ENCODE measurements at regions not wholly inside any gene's neighbourhood (a gene's known extent, or its start where the extent isn't known, plus 50 kb on each side); places are given as distances from the start of the nearest gene placed in this dataset.

- CTCF ChIA-PET = no interaction called here
- H3K27ac ChIP-seq = no peak overlapping the region
- POLR2A ChIA-PET (ENCODE audit: low non-redundant PET) = interaction anchor here (0.6 to 1.1 kb wide), 3 partner anchors 18 to 60 kb away, joined by 3 read pairs; partner anchors contain the start of gene CHD2
- no peak for DNase-seq (ENCODE audit: low spot score)
- TF ChIP-seq CTCF (conservative IDR thresholded peaks at IDR 0.05; ENCODE audit: low read depth) = no peak
These were observed 60.0 kb upstream of the CHD2 start for GRCh38 chr15:92840149-92840548.

GRCh38 chr15:92843326-92843725 lies 56.8 kb upstream of the CHD2 start:
- TF ChIP-seq CTCF (conservative IDR thresholded peaks at IDR 0.05; ENCODE audit: low read depth) = no peak
- H3K27ac ChIP-seq = no peak overlapping the region
- CTCF ChIA-PET = no interaction called here
- DNase-seq (ENCODE audit: low spot score) = no peak
- POLR2A ChIA-PET (ENCODE audit: low non-redundant PET) = no interaction called here

GRCh38 chr15:92843814-92844213 lies 56.3 kb upstream of the CHD2 start:
- no peak overlapping the region for H3K27ac ChIP-seq
- TF ChIP-seq CTCF (conservative IDR thresholded peaks at IDR 0.05; ENCODE audit: low read depth) = no peak
- CTCF ChIA-PET = interaction anchor here (0.6 kb wide), 1 partner anchor 438 kb away, joined by 5 read pairs; no protein-coding TSS in a partner anchor
- DNase-seq (ENCODE audit: low spot score) = no peak
- POLR2A ChIA-PET (ENCODE audit: low non-redundant PET) = no interaction called here

- CTCF ChIA-PET = no interaction called here
- TF ChIP-seq CTCF (conservative IDR thresholded peaks at IDR 0.05; ENCODE audit: low read depth) = no peak
- POLR2A ChIA-PET (ENCODE audit: low non-redundant PET) = no interaction called here
- H3K27ac ChIP-seq = no peak overlapping the region
- DNase-seq (ENCODE audit: low spot score) = peak; percentile 32
These were observed 55.0 kb upstream of the CHD2 start for GRCh38 chr15:92845126-92845508.

GRCh38 chr15:92846741-92847140 lies 53.4 kb upstream of the CHD2 start:
- TF ChIP-seq CTCF (conservative IDR thresholded peaks at IDR 0.05; ENCODE audit: low read depth) = no peak
- no peak for DNase-seq (ENCODE audit: low spot score)
- POLR2A ChIA-PET (ENCODE audit: low non-redundant PET) = no interaction called here
- CTCF ChIA-PET = interaction anchor here (1.0 kb wide), 1 partner anchor 9 kb away, joined by 4 read pairs; no protein-coding TSS in a partner anchor
- no peak overlapping the region for H3K27ac ChIP-seq

- no peak overlapping the region for H3K27ac ChIP-seq
- DNase-seq (ENCODE audit: low spot score) = no peak
- ChIA-PET CTCF (no interaction called here), POLR2A (ENCODE audit: low non-redundant PET) (no interaction called here)
- no peak for TF ChIP-seq CTCF (conservative IDR thresholded peaks at IDR 0.05; ENCODE audit: low read depth)
These were observed 52.3 kb upstream of the CHD2 start for GRCh38 chr15:92847841-92848240.

- H3K27ac ChIP-seq = no peak overlapping the region
- no peak for TF ChIP-seq CTCF (conservative IDR thresholded peaks at IDR 0.05; ENCODE audit: low read depth)
- POLR2A ChIA-PET (ENCODE audit: low non-redundant PET) = interaction anchor here (0.6 kb wide), 1 partner anchor 14 kb away, joined by 3 read pairs; no protein-coding TSS in a partner anchor
- DNase-seq (ENCODE audit: low spot score) = no peak
- CTCF ChIA-PET = interaction anchor here (0.6 kb wide), 1 partner anchor 19 kb away, joined by 3 read pairs; no protein-coding TSS in a partner anchor
These were observed 51.7 kb upstream of the CHD2 start for GRCh38 chr15:92848464-92848851.
